ENCODE measurements at regions not wholly inside any gene's neighbourhood (a gene's known extent, or its start where the extent isn't known, plus 50 kb on each side); places are given as distances from the start of the nearest gene placed in this dataset.

GRCh38 chr3:3276630-3277029 lies 97.1 kb upstream of the CRBN start:
- no peaks in the 10 kb centered on the region for H3K4me1 ChIP-seq
- H3K4me3 ChIP-seq, result no peak overlapping the region
- intact Hi-C loops (cut with DNase I), result no loop called here
- no peaks in the 10 kb centered on the region for H3K9me3 ChIP-seq
- H3K27ac ChIP-seq, result no peak overlapping the region
- DNase-seq, result no peak
- no peaks in the 10 kb centered on the region for H3K27me3 ChIP-seq
- no peak for TF ChIP-seq EP300 (IDR thresholded peaks at IDR 0.05)
- TF ChIP-seq CTCF (IDR thresholded peaks at IDR 0.05), result no peak
- TF ChIP-seq POLR2A (IDR thresholded peaks at IDR 0.05), result no peak
- TF ChIP-seq POLR2AphosphoS5 (IDR thresholded peaks at IDR 0.05), result no peak
- no peaks in the 10 kb centered on the region for H3K36me3 ChIP-seq
- WGBS, 2 donors, result 86 to 90% methylated on average over 2 of the region's 2 CpGs

DNA sequence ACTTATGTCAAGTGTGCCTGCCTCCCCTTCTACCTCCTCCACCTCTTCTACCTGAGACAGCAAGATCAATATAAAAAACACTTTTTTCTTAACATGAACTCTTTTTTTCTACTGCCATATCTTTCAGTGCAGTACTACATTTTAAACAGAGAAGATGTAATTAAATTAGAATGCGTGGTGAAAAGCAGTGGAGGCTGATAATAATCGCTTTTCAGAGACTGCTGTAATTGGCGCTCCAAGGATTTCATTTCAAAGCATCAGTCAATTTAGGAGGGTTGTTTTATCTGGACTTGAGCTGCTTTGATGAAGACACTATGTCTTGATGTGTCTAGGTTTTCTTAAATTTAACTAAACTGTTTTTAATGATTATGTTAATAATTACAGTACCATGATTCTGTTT lies 85.3 kb upstream of the CRBN start:
- no peak for TF ChIP-seq CTCF (IDR thresholded peaks at IDR 0.05)
- TF ChIP-seq POLR2AphosphoS5 (IDR thresholded peaks at IDR 0.05), result no peak
- TF ChIP-seq EP300 (IDR thresholded peaks at IDR 0.05), result no peak
- Histone ChIP-seq H3K27me3 (no peaks in the 10 kb centered on the region), H3K9me3 (no peaks in the 10 kb centered on the region), H3K4me3 (no peak overlapping the region), H3K4me1 (no peaks in the 10 kb centered on the region), H3K36me3 (no peaks in the 10 kb centered on the region), H3K27ac (no peak overlapping the region)
- 87 to 92% methylated on average over 3 of the region's 3 CpGs for WGBS, 2 donors
- DNase-seq, result no peak
- intact Hi-C loops (cut with DNase I), result no loop called here

DNA sequence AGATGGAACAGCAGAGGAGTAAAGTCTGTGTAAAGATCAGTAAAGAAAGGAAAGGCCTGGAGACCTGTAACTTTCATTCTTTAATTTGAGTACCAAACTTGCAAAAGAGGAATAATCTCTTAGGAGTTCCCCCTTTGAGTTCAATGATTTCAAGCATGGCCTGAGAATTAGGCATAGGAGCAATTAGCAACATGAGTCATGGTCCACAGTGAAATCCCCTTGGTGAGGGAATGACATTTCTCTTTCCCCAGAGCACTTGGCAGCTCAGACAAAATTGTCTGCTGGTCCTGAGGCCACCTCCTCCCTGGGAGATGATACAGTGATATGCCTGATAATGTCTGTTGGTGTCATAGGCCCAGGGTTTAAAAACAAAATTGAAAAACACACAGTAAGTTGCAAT lies 81.4 kb upstream of the CRBN start:
- intact Hi-C loops (cut with DNase I), result no loop called here
- DNase-seq, result no peak
- no peaks in the 10 kb centered on the region for H3K4me1 ChIP-seq
- no peaks in the 10 kb centered on the region for H3K9me3 ChIP-seq
- no peaks in the 10 kb centered on the region for H3K27me3 ChIP-seq
- TF ChIP-seq POLR2AphosphoS5 (IDR thresholded peaks at IDR 0.05) (no peak), EP300 (IDR thresholded peaks at IDR 0.05) (no peak), POLR2A (IDR thresholded peaks at IDR 0.05) (no peak), CTCF (IDR thresholded peaks at IDR 0.05) (no peak)
- H3K27ac ChIP-seq, result no peak overlapping the region
- no peaks in the 10 kb centered on the region for H3K36me3 ChIP-seq
- no peak overlapping the region for H3K4me3 ChIP-seq

DNA sequence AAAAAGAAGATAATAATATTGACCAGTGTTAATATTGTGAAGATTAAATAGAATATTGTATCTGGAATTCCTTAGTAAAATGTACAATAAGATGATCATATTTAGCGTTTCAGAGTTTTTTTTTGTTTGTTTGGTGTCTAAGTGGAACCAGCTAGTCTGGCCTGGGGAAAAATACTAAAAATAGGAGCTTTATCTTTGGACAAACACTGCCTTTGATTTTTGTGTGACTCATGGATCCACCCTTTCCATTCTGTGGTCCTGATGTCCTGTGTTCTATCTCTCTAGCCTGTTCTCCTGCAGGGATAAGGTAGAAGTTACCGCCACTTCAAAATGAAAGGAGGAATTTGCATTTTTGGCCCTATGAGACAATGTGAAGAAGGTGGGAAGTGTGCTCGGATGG lies 79.7 kb upstream of the CRBN start:
- 84 to 88% methylated on average over 3 of the region's 3 CpGs for WGBS, 2 donors
- Histone ChIP-seq H3K4me1 (no peaks in the 10 kb centered on the region), H3K27me3 (no peaks in the 10 kb centered on the region), H3K4me3 (no peak overlapping the region), H3K9me3 (peaks cover 0 to 3% (median 0%) of the 10 kb centered on the region in 4 donors), H3K36me3 (no peaks in the 10 kb centered on the region), H3K27ac (no peak overlapping the region)
- TF ChIP-seq POLR2AphosphoS5 (IDR thresholded peaks at IDR 0.05), result no peak
- TF ChIP-seq POLR2A (IDR thresholded peaks at IDR 0.05), result no peak
- no peak for TF ChIP-seq CTCF (IDR thresholded peaks at IDR 0.05)
- no peak for TF ChIP-seq EP300 (IDR thresholded peaks at IDR 0.05)
- DNase-seq, result no peak
- intact Hi-C loops (cut with DNase I), result no loop called here

- Histone ChIP-seq H3K9me3 (peaks cover 0 to 3% (median 0%) of the 10 kb centered on the region in 4 donors), H3K4me3 (no peak overlapping the region), H3K4me1 (no peaks in the 10 kb centered on the region), H3K27me3 (no peaks in the 10 kb centered on the region), H3K27ac (no peak overlapping the region), H3K36me3 (no peaks in the 10 kb centered on the region)
- 90 to 92% methylated on average over 3 of the region's 3 CpGs for WGBS, 2 donors
- intact Hi-C loops (cut with DNase I), result no loop called here
- DNase-seq, result no peak
- TF ChIP-seq POLR2AphosphoS5 (IDR thresholded peaks at IDR 0.05) (no peak), EP300 (IDR thresholded peaks at IDR 0.05) (no peak), POLR2A (IDR thresholded peaks at IDR 0.05) (no peak), CTCF (IDR thresholded peaks at IDR 0.05) (no peak)
Measured at GRCh38 chr3:3258281-3258680, 78.8 kb upstream of the CRBN start.
